ENCODE measurements at regions not wholly inside any gene's neighbourhood (a gene's known extent, or its start where the extent isn't known, plus 50 kb on each side); places are given as distances from the start of the nearest gene placed in this dataset.

DNA sequence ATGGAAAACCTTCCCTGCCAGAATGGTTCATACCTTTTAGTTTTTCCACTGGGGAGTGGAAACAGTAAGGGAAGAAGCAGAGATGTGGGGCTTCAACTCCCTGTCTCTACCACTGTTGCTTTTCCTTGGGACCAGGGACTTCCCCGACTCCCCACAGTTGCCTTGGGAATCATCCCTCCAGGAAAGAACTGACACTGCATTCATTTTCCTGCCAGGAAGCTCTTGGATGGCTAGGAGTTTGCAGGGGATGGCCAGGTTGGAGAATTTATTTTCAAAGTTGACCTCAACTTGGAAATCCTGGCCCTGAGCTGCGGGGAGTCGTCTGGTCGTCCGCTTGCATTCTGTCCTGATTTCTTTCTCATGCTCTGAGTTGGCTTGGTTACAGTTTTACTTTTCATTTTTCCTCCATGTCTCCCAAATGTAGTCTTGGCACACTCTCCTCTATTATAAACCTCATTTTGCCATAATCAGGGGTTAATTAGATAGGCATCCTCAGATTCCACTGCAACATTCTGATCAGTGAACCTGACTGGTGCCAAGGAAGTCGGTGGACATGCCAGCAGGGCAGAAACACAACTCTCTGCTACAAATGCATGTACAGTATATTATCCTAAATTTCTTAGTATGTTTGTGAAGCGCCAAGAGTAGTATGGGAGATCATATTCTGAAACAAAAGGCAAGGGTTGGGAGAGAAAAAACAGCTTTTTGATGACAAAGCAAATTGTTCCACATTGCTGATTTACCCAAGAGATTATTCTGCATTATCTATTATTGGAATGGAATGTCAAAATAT is 220.5 kb upstream of the XYLT1 start:
- no peak for DNase-seq (ENCODE audit: extremely low read depth, low read depth, low spot score)

DNA sequence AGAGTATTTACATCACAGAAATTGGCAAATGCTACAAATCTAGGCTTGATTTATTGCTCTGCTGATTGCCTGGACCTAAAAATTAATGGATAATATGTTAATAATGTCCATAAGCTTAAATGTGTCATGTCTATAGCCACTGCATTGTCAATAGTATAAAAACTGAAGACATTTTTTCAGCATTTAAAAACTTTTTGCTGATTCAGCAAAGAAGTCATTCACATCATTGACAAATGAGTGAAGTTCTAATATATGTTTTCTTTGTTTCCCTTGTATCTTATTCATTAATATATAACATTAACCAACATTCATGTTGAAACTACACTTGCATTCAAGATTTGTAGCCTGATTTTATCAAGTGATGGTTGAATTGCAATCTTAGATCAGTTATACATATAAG is 214.7 kb upstream of the XYLT1 start:
- DNase-seq (ENCODE audit: extremely low read depth, low read depth, low spot score): no peak

DNA sequence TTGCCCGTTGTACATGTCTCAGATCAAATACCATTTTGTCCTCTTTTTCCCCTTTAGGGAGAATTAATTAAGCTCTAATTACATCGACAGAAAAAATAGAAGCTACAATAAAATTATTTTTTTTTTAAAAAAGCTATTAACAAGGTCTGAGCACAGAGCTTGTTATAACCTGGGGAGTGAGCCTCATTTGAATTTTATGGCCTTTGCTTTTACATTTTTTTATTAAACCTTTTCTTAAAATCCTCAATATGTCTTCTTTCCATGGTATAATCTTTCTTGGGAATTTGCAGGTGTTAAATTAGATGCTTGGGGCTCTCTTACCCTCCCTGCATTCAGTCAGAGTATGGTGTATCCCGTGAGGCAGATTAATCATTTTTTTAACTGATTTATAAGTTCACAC is 212.5 kb upstream of the XYLT1 start:
- DNase-seq (ENCODE audit: extremely low read depth, low read depth, low spot score): no peak

DNA sequence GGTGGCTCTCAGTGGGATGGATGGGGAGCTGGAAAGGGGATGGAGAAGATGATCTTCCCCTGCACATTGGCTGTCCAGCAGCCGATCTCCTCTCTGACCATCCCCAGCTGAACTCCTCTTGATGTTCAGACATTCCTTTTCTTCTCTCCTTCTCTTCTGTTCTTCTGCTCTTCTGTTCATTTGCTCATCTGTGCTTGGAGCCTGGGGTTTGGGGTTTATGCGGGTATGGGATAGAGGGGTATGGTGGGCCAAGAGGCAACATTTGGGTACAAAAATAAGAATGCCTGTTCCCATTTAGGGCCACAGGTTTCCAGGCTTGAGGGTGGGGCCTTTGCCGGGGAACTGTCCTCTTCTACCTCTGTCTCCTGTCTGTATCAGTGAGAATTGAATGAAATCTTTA is 205.4 kb upstream of the XYLT1 start:
- DNase-seq (ENCODE audit: extremely low read depth, low read depth, low spot score): no peak

DNA sequence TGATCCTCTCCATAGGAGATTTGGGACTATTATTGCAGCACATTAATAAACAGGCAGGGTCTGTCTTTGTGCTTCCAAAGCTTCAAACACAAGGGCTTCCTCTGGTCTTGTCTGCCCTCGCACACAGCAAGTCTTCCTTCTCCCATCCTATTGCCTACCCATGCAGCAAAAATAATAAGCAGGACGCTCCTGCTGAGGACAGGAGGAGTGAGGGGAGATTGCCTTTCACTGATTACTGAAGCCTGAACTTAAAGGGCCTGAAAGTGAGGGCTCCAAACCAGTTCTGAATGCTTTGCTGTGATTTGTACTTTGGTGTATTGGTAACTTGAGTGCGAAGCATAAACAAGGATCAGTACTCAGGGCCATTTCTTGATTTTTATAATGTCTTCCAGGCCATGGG is 197.6 kb upstream of the XYLT1 start:
- DNase-seq (ENCODE audit: extremely low read depth, low read depth, low spot score): no peak

DNA sequence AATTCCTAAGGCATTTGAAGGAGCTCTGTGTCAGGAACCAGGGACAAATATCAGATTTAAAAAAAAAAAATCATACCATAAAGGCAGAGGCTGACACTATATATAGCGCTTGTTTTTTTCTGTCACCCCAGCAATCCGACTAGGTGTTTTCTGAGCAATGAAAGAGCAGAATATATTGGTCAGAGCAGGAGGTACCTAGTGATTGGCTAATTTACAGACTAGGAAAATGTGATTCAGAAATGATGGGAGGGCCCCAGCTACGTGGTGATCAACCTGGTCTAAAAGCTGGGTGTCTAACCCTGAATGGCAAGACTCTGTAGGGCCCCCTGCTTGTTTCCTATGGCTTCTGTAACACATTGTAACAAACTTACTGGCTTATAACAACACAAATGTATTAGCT is 195.5 kb upstream of the XYLT1 start:
- DNase-seq (ENCODE audit: extremely low read depth, low read depth, low spot score): no peak

DNA sequence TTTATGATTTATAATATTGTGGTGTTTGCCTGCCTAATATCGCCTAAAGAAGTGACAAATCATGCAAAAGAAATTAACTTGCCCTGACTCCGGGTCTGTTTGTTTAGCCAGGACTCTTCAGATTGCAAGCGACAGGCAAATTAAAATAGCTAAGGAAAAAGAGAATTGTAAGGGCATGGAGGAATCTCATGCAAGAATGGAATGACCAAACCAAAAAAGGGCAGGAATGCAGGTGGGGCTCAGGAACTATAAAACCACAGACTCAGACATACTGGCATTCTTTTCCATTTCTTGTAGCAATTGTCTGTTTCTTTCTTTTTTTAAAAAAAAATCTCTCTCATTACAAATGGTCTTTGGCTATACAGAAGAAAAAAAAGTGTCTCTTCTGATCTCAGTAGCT is 188.1 kb upstream of the XYLT1 start:
- no peak for DNase-seq (ENCODE audit: extremely low read depth, low read depth, low spot score)

DNA sequence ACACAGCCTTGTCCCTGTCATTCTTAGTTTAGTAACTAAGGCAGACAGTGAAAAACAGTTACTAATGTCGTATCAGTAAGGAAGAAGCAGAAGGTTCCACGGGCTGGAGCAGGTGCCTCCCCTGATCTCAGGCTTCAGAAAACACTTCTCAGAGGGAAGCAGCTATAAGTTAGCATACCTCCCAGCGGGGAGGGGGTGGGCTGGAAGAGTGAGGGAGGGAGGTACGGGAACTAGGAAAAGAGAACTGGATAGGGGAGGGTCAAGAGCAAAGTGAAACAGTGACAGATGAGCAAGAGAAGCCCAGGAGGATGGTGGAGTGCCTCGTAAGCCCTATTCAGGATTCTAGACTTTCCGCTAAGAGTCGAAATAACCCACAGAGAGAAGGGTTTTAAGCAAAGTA is 186.3 kb upstream of the XYLT1 start:
- no peak for DNase-seq (ENCODE audit: extremely low read depth, low read depth, low spot score)

DNA sequence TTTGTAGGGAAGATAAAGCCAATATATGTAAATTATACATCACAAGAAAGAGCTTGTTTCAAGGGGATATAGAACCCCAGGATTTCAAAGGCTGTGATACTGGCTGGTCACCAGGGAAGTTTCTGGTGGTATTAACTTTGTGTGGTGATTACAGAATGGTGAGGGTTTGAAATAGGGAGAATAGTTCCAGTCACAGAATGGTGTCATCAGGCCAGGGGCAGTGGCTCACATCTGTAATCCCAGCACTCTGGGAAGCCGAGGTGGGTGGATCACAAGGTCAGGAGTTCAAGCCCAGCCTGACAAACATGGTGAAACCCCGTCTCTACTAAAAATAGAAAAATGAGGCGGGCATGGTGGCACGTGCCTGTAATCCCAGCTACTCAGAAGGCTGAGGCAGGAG is 183.8 kb upstream of the XYLT1 start:
- DNase-seq (ENCODE audit: extremely low read depth, low read depth, low spot score): no peak

DNA sequence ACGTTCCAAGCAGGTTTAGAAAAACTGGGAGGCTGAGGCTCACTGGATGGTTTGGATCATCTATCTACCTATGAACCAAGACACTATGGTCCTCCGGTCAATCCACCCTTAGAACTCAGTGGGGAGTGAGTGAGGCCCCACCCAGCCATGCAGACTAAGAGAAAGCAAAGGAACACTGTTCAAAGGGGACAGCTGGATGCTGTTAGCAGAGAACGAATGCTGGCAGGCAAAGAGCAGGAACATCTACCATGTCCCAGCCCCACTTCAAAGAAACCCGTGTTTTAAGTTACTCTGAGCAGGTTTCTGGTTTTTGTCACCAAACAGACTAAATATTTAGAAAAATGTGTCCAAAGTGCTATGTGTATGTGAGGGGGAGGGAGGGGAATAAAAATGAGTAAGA is 183.4 kb upstream of the XYLT1 start:
- DNase-seq (ENCODE audit: extremely low read depth, low read depth, low spot score): no peak

DNA sequence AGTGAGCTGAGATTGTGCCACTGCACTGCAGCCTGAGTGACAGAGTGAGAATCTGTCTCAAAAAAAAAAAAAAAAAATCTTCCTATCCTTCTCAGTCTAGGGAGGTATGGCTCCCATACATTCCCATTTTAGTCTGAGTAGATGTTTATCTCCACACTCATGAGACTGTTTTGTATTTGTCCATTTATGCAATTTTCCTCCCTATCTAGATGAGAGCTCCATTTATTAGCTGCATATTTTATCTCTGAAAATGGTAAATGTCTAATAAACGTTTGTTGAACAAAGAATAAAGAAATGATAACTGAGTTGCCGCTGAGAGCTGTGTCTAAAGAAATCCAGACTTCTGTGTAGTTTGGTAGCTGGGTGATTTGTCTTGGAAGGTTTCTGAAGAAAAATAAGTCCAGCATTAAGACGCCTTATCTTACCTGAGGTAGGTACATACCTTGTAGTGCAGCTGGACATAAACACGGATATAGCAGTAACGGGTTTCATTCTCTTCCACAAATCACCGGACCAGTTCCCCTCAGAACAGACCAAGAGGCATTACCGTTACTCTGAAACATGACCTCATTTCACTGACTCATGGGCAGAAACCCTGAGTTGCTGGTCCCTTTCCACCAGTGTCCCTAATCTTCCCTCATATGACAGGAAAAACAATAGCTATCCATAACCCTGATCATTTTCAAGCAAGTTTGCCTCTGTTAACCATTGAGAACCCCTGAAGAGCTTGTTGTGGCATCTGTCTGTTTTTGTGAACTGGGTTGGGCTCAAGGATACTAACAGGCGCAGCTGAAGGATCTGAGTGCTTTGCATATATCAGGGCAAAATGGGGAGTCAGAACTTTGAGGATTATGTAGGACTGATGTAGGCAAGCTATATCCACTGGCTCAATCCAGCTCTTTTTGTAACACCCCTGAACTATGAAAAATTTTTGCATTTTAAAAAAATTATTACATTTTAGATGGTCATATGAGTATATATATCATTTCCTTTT is 177.4 kb upstream of the XYLT1 start:
- DNase-seq (ENCODE audit: extremely low read depth, low read depth, low spot score): no peak

DNA sequence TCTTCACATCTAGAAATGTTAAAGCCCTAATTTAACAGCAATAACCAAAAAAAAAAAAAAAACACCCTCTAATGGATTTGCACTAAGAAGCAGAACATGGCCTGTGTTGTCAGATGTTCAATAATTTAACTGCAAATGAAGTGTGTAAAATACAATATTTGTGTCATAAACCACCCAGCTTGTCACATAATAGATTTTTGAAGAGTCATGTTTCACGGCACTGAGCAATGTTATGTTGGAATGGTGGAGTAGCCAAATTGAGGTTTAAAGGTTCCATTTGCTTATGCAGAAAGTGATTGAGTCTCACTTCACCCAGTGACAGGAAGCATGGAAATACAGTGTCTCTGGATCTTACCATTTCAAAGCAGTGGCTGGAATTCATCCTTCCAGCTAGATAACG is 173.2 kb upstream of the XYLT1 start:
- no peak for DNase-seq (ENCODE audit: extremely low read depth, low read depth, low spot score)

DNA sequence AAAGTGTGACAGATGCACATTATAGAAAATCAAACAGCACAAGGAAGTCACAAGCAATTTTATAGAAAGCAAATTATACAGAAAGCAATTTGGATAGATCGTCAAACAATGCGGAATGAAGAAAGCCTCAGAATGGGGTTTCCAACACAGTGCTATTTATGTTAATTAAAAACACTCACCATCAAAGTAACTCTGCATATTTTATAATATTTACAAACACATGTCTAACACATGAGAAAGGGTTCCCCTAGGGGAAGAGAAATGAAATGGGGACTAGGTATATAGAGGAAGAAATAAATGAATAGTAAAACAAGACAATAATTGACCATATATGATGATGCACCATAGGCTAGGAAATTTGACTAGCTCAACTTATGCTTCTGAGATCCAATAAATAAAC is 171.2 kb upstream of the XYLT1 start:
- no peak for DNase-seq (ENCODE audit: extremely low read depth, low read depth, low spot score)

DNA sequence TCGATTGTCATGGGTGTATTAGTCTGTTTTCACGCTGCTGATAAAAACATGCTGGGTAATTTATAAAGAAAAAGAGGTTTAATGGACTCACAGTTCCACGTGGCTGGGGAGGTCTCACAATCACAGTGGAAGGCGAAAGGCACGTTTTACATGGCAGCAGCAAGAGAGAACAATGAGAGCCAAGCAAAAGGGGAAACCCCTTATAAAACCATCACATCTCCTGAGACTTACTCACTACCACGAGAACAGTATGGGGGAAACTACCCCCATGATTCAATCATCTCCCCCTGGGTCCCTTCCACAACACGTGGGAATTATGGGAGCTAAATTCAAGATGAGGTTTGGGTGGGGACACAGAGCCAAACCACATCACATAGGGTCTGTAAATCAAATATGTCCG is 167.4 kb upstream of the XYLT1 start:
- DNase-seq (ENCODE audit: extremely low read depth, low read depth, low spot score): no peak

DNA sequence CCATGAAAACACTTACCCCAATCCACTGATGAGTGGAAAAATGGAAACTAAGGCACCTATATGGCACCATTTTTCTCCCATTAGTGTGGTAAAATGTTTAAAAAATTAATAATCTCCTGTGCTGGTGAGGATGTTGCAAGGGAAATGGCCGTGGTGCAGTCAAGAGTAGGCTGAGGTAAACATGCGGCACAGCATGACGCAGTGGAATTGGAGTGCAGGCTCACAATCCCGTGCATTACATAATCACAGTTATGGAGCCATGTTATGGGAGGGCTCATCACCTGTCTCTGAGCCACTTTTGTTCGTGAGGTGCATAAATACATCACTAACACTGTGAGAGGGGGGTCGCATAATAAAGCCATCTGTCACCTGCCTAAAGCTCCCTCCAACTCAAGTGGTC is 164.4 kb upstream of the XYLT1 start:
- DNase-seq (ENCODE audit: extremely low read depth, low read depth, low spot score): no peak

DNA sequence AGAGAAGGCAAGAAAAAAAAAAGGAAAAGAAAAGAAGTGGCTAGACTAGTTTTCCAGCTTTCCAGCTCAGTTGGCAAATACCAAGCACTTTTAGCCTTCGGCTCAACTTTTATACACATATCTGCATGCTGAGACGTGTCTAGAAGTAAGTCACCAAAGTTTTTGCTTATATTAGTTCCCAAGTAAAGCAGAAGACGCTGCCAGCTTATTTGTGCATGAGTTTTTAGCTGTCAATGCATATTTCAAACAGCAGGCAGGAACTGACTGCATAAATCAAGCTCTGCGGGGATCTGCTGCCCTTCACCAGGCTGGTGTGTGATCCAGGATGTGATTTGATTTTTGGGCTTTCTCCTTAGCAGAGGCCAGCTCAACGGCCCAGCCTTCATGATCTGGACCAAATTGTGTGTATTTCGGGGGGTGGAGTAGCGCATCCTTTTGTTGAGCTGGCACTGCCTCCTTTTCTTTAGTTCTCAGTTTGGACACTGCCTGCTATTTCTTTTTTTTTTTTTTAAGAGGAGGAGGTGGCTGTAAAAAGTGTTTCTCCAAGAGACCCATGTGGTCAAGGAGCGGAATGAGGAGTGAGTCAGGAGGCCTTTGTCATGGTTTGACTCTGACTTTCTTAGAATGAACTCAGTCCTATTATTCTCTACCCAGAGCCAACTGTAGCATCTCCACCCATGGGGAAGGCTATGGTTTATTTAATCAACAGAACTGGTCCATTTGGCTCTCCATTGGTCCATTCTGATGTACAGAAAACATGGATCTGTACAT is 162.6 kb upstream of the XYLT1 start:
- DNase-seq (ENCODE audit: extremely low read depth, low read depth, low spot score): no peak

DNA sequence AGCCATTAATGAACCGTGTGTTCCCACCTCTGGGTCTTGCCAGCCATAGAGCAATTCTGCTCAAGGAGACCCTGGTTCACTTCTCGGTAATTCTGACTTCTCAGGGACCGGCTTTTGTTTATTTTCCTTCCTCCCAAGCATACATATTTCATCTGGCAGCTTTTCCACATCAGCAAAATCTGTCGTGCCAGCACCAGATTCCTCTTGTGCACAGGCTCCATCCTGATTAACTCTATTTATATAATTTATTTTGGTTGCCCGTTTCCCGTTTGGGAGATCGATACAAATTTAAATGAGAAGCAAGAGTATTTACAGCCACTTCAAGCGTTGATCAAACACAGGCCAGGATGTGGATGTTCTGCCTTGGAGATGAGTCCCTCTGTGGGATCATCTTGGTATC is 161.9 kb upstream of the XYLT1 start:
- DNase-seq (ENCODE audit: extremely low read depth, low read depth, low spot score): no peak

DNA sequence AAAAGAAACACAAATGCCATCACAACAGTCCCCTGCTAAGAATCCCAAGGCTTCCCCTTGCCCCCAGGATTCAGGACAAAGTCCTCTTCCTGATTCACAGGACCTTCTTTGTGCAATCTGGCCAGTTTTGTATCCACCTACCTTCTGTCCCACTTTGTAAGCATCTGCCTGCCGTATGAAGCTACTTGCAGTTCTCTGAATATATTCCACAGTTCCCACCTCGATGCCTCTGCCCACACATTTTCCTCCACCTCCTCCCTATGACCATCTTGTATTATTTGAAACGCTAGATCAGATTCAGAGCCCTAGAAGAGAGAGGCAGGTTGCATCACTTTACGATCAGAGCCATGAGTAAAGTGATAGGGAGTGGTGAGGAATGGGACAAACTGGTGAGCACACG is 159.2 kb upstream of the XYLT1 start:
- DNase-seq (ENCODE audit: extremely low read depth, low read depth, low spot score): no peak

DNA sequence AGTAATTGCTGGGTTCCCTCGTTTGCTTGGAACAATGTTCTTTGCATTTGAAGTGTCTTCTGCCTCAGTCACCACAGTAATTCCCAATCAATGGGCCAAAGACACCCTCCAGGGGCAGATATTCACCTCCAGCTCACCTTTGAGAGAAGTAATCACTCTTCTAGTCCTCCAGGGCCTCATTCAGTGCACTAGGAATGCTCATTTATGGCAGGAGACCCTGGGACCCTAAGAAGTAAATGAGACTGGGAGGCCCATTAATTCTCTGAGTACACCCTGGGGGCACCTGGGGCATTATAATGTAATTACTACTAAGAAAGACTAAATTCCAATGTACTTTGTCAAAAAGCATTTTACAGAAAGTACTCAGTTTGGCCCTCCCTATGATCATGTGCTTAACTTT is 158.2 kb upstream of the XYLT1 start:
- DNase-seq (ENCODE audit: extremely low read depth, low read depth, low spot score): no peak

DNA sequence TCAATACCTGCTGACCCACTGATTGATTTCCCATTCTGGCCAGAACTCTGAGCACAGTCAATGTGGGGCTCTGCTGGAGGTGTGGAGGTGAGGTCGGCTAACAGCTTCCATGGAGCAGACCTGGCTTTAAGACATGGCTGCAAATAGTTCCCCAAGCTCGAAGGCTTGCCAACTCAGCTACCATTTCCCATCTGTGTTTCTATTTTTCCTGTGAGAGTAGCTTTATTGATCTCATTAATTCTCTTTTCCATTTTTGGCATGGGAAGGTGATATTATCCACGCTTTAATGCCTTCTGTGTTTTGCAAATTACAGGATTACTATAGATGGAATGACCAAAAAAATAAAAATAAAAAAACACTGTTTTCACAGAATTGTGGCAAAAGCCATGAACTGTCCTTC is 151.6 kb upstream of the XYLT1 start:
- DNase-seq (ENCODE audit: extremely low read depth, low read depth, low spot score): no peak

DNA sequence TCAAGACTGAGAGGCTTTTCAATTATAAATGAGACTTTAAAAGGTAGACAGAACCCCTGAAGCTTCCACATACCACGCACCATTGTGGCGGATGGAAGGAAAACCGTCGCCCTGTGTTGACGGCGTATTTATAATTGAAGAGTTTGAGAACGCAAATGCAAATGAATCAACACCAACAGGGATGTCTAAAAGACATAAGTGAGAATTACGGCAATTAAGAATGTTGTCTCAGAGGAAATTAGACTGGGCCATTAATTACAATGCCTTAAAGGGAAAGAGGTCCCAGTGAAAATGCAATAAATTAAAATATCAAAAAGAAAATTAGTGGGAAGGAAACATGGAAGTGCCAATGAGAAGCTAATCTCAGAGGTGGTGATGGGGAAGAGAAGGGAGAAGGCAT is 148.5 kb upstream of the XYLT1 start:
- no peak for DNase-seq (ENCODE audit: extremely low read depth, low read depth, low spot score)

All from glomerular endothelial cell (primary cell).